AG04450 (cell line): ENCODE measurements at regions not wholly inside any gene's neighbourhood (a gene's known extent, or its start where the extent isn't known, plus 50 kb on each side); places are given as distances from the start of the nearest gene placed in this dataset.

Experiments used
- CTCF ChIA-PET: fragments of 300-600, 350-600 bp; formaldehyde crosslinking; extraction: SDS; loops from one replicate; lab custom pipeline; 2022; ENCODE audit warnings: antibody characterized with exemption, inconsistent platforms; lab: Charles Lee
- POLR2A ChIA-PET: fragments of 350-600 bp; formaldehyde crosslinking; extraction: SDS; loops from one replicate; lab custom pipeline; 2021; ENCODE audit warnings: antibody characterized with exemption, inconsistent platforms; lab: Yijun Ruan, JAX
- DNase-seq: peaks from one replicate; pipeline ENCODE4 v3.0.0-alpha.2; 2011; ENCODE audit warnings: low read depth, low spot score
- H3K27ac ChIP-seq: one replicate; pipeline ENCODE4 v1.5.1; 2012; ENCODE audit warnings: low read depth, low read length, control low read depth
- H3K27me3 ChIP-seq: one replicate; pipeline ENCODE4 v1.6.0; 2012; ENCODE audit warnings: low read length; ENCODE audit not compliant: control insufficient read depth, insufficient read depth
- H3K4me3 ChIP-seq: 2 replicates; pipeline ENCODE4 v1.5.1; 2011; ENCODE audit warnings: mild to moderate bottlenecking, low read depth, low read length, control low read depth
- H3K9me3 ChIP-seq: 2 replicates; pipeline ENCODE4 v1.5.1; 2012; ENCODE audit warnings: low read length; ENCODE audit not compliant: control insufficient read depth, insufficient read depth
- CTCF ChIP-seq: IDR thresholded peaks from 2 replicates; pipeline ENCODE4 v1.5.1; 2011; ENCODE audit warnings: low read depth, low read length, control low read depth, inconsistent platforms

GRCh38 chr6:163723759-163724158 lies 309.2 kb downstream of the QKI start:
- POLR2A ChIA-PET, result no interaction called here

GRCh38 chr6:163721922-163722692 lies 307.6 kb downstream of the QKI start:
- no peaks in the 10 kb centered on the region for H3K27me3 ChIP-seq
- POLR2A ChIA-PET, result no interaction called here
- H3K27ac ChIP-seq, result no peak overlapping the region
- DNase-seq, result no peak
- H3K4me3 ChIP-seq, result no peak overlapping the region
- CTCF ChIA-PET, result no interaction called here
- no peaks in the 10 kb centered on the region; the same call in 1 of the 2 replicates for H3K9me3 ChIP-seq
- TF ChIP-seq CTCF, result no peak

More at GRCh38 chr6:163723759-163724158, 309.2 kb downstream of the QKI start:
- TF ChIP-seq CTCF, result no peak
- Histone ChIP-seq H3K27me3 (peaks cover 3% of the 10 kb centered on the region), H3K4me3 (no peak overlapping the region), H3K9me3 (no peaks in the 10 kb centered on the region; the same call in 1 of the 2 replicates), H3K27ac (no peak overlapping the region)
- no peak for DNase-seq
- CTCF ChIA-PET, result no interaction called here

DNA sequence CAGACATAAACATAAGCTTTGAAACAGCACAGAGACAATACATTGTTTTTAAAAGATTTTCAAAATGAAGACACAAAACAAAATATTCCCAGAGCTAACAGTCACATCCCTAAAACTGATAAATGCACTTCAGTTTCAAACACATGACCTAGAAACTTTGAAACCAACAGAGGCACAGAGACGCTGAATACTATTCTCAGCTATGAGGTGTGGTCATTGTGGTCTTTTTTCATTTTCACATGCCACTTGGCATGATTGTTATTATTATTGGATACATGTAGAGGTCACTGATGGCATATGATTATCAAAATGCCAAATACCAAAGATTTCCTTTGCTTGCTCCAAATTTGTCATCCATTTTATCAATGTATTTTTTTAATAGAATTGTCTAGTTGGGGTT lies 306.9 kb downstream of the QKI start:
- ChIA-PET POLR2A (no interaction called here), CTCF (no interaction called here)
- DNase-seq, result no peak
- Histone ChIP-seq H3K27me3 (no peaks in the 10 kb centered on the region), H3K4me3 (no peak overlapping the region), H3K27ac (no peak overlapping the region), H3K9me3 (peaks cover 4% of the 10 kb centered on the region; the same call in 1 of the 2 replicates)
- TF ChIP-seq CTCF, result no peak

DNA sequence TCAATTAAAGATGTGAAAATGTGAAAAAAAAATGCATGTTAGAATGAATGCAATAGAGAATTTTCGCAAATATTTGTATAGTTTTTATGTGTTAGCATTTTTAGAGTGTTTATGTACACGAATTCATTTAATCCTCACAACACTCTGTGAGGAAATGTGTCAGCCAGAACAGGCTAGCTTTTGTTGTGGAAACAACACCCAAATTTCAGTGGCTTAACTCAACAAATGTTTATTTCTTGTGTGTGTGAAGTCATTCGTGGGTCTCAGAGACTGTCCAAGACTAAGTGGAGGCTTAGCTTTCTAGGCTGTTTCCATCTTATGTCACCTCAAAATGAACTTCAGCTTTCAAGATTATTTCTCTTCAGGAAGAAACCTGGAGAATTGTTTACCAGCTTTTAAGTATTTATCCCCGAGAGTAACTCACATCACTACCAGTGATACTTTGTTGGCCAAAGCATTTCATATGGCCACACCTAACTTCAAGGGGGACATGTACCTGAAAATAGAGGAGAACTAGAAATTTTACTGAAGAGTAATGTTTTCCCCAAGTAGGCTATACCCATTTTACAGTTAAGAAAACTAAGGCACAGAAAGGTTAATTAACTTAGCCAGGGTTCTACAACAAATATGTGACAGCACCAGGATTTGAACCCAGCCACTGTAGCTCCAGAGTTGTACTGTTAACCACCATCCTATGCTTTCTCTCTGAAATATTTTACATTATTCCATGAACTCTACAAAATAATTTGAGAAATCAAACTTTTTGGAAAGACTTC lies 306.1 kb downstream of the QKI start:
- ChIA-PET CTCF (no interaction called here), POLR2A (no interaction called here)
- no peak for TF ChIP-seq CTCF
- DNase-seq, result no peak
- H3K27ac ChIP-seq, result no peak overlapping the region
- H3K27me3 ChIP-seq, result no peaks in the 10 kb centered on the region
- no peak overlapping the region for H3K4me3 ChIP-seq
- peaks cover 6% of the 10 kb centered on the region; the same call in 1 of the 2 replicates for H3K9me3 ChIP-seq

DNA sequence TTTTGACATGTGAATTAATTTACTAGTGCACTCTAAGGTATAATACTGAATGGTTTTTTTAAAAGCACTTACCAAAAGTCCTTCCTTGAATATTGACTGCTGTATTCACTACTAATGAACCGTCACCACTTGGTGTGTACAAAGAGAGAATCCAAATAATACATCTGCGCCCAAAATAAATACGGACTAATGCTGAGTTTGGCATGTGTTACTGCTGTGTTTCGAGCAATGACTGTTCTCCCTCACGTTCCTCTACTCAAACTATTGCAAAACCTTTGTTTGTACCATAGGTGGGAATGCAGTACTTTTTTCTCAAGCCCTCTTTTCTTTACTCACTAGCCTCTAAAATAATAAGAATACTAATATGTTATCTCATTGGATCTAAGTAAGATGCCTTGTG lies 305.5 kb downstream of the QKI start:
- Histone ChIP-seq H3K9me3 (peaks cover 6% of the 10 kb centered on the region; the same call in 1 of the 2 replicates), H3K27ac (no peak overlapping the region), H3K4me3 (no peak overlapping the region), H3K27me3 (no peaks in the 10 kb centered on the region)
- DNase-seq, result no peak
- POLR2A ChIA-PET, result no interaction called here
- no peak for TF ChIP-seq CTCF
- CTCF ChIA-PET, result no interaction called here
